ENCODE measurements at regions not wholly inside any gene's neighbourhood (a gene's known extent, or its start where the extent isn't known, plus 50 kb on each side); places are given as distances from the start of the nearest gene placed in this dataset.

- H3K4me1 ChIP-seq (ENCODE audit: control insufficient read depth, insufficient read depth, low read length), result no peaks in the 10 kb centered on the region
- no peaks in the 10 kb centered on the region for H3K9me3 ChIP-seq (ENCODE audit: control insufficient read depth, insufficient read depth, low read length)
- no peak overlapping the region for H3K9ac ChIP-seq (ENCODE audit: low read depth, low read length)
- no peak overlapping the region for H3K4me3 ChIP-seq (ENCODE audit: low read depth, low read length)
- no peaks in the 10 kb centered on the region for H3K27me3 ChIP-seq (ENCODE audit: control insufficient read depth, insufficient read depth, low read length)
- H3K36me3 ChIP-seq (ENCODE audit: control insufficient read depth, insufficient read depth, low read length), result no peaks in the 10 kb centered on the region
These were observed 283.2 kb downstream of the ARL4A start for GRCh38 chr7:12970626-12971025.

- Histone ChIP-seq H3K9ac (ENCODE audit: low read depth, low read length) (no peak overlapping the region), H3K4me1 (ENCODE audit: control insufficient read depth, insufficient read depth, low read length) (no peaks in the 10 kb centered on the region), H3K36me3 (ENCODE audit: control insufficient read depth, insufficient read depth, low read length) (no peaks in the 10 kb centered on the region), H3K9me3 (ENCODE audit: control insufficient read depth, insufficient read depth, low read length) (no peaks in the 10 kb centered on the region), H3K4me3 (ENCODE audit: low read depth, low read length) (no peak overlapping the region), H3K27me3 (ENCODE audit: control insufficient read depth, insufficient read depth, low read length) (no peaks in the 10 kb centered on the region)
These were observed 287.2 kb downstream of the ARL4A start for GRCh38 chr7:12974451-12975166.

- H3K9me3 ChIP-seq (ENCODE audit: control insufficient read depth, insufficient read depth, low read length), result no peaks in the 10 kb centered on the region
- no peak overlapping the region for H3K4me3 ChIP-seq (ENCODE audit: low read depth, low read length)
- H3K9ac ChIP-seq (ENCODE audit: low read depth, low read length), result no peak overlapping the region
- no peaks in the 10 kb centered on the region for H3K4me1 ChIP-seq (ENCODE audit: control insufficient read depth, insufficient read depth, low read length)
- no peaks in the 10 kb centered on the region for H3K27me3 ChIP-seq (ENCODE audit: control insufficient read depth, insufficient read depth, low read length)
- H3K36me3 ChIP-seq (ENCODE audit: control insufficient read depth, insufficient read depth, low read length), result no peaks in the 10 kb centered on the region
These were observed 288.0 kb downstream of the ARL4A start for GRCh38 chr7:12975412-12975811.

GRCh38 chr7:12979181-12979580 lies 291.7 kb downstream of the ARL4A start:
- no peak overlapping the region for H3K4me3 ChIP-seq (ENCODE audit: low read depth, low read length)
- no peaks in the 10 kb centered on the region for H3K27me3 ChIP-seq (ENCODE audit: control insufficient read depth, insufficient read depth, low read length)
- no peak overlapping the region for H3K9ac ChIP-seq (ENCODE audit: low read depth, low read length)
- no peaks in the 10 kb centered on the region for H3K4me1 ChIP-seq (ENCODE audit: control insufficient read depth, insufficient read depth, low read length)
- H3K9me3 ChIP-seq (ENCODE audit: control insufficient read depth, insufficient read depth, low read length), result no peaks in the 10 kb centered on the region
- H3K36me3 ChIP-seq (ENCODE audit: control insufficient read depth, insufficient read depth, low read length), result no peaks in the 10 kb centered on the region

GRCh38 chr7:12982178-12982577 lies 294.7 kb downstream of the ARL4A start:
- Histone ChIP-seq H3K36me3 (ENCODE audit: control insufficient read depth, insufficient read depth, low read length) (no peaks in the 10 kb centered on the region), H3K9ac (ENCODE audit: low read depth, low read length) (no peak overlapping the region), H3K27me3 (ENCODE audit: control insufficient read depth, insufficient read depth, low read length) (no peaks in the 10 kb centered on the region), H3K4me3 (ENCODE audit: low read depth, low read length) (no peak overlapping the region), H3K9me3 (ENCODE audit: control insufficient read depth, insufficient read depth, low read length) (no peaks in the 10 kb centered on the region), H3K4me1 (ENCODE audit: control insufficient read depth, insufficient read depth, low read length) (peaks cover 4% of the 10 kb centered on the region)

- Histone ChIP-seq H3K36me3 (ENCODE audit: control insufficient read depth, insufficient read depth, low read length) (no peaks in the 10 kb centered on the region), H3K4me1 (ENCODE audit: control insufficient read depth, insufficient read depth, low read length) (peaks cover 4% of the 10 kb centered on the region), H3K27me3 (ENCODE audit: control insufficient read depth, insufficient read depth, low read length) (no peaks in the 10 kb centered on the region), H3K4me3 (ENCODE audit: low read depth, low read length) (no peak overlapping the region), H3K9me3 (ENCODE audit: control insufficient read depth, insufficient read depth, low read length) (no peaks in the 10 kb centered on the region), H3K9ac (ENCODE audit: low read depth, low read length) (no peak overlapping the region)
These were observed 296.7 kb downstream of the ARL4A start for GRCh38 chr7:12984117-12984516.

- H3K4me1 ChIP-seq (ENCODE audit: control insufficient read depth, insufficient read depth, low read length), result peaks cover 4% of the 10 kb centered on the region
- H3K4me3 ChIP-seq (ENCODE audit: low read depth, low read length), result no peak overlapping the region
- no peaks in the 10 kb centered on the region for H3K9me3 ChIP-seq (ENCODE audit: control insufficient read depth, insufficient read depth, low read length)
- H3K36me3 ChIP-seq (ENCODE audit: control insufficient read depth, insufficient read depth, low read length), result no peaks in the 10 kb centered on the region
- no peaks in the 10 kb centered on the region for H3K27me3 ChIP-seq (ENCODE audit: control insufficient read depth, insufficient read depth, low read length)
- H3K9ac ChIP-seq (ENCODE audit: low read depth, low read length), result no peak overlapping the region
These were observed 297.8 kb downstream of the ARL4A start for GRCh38 chr7:12985228-12985627.

- Histone ChIP-seq H3K27me3 (ENCODE audit: control insufficient read depth, insufficient read depth, low read length) (no peaks in the 10 kb centered on the region), H3K9ac (ENCODE audit: low read depth, low read length) (no peak overlapping the region), H3K36me3 (ENCODE audit: control insufficient read depth, insufficient read depth, low read length) (no peaks in the 10 kb centered on the region), H3K4me3 (ENCODE audit: low read depth, low read length) (no peak overlapping the region), H3K4me1 (ENCODE audit: control insufficient read depth, insufficient read depth, low read length) (peaks cover 4% of the 10 kb centered on the region), H3K9me3 (ENCODE audit: control insufficient read depth, insufficient read depth, low read length) (no peaks in the 10 kb centered on the region)
These were observed 298.3 kb downstream of the ARL4A start for GRCh38 chr7:12985752-12986151.

GRCh38 chr7:12987238-12987637 lies 299.8 kb downstream of the ARL4A start:
- H3K4me3 ChIP-seq (ENCODE audit: low read depth, low read length), result no peak overlapping the region
- peaks cover 4% of the 10 kb centered on the region for H3K4me1 ChIP-seq (ENCODE audit: control insufficient read depth, insufficient read depth, low read length)
- no peaks in the 10 kb centered on the region for H3K27me3 ChIP-seq (ENCODE audit: control insufficient read depth, insufficient read depth, low read length)
- no peaks in the 10 kb centered on the region for H3K9me3 ChIP-seq (ENCODE audit: control insufficient read depth, insufficient read depth, low read length)
- no peaks in the 10 kb centered on the region for H3K36me3 ChIP-seq (ENCODE audit: control insufficient read depth, insufficient read depth, low read length)
- H3K9ac ChIP-seq (ENCODE audit: low read depth, low read length), result no peak overlapping the region

- no peaks in the 10 kb centered on the region for H3K27me3 ChIP-seq (ENCODE audit: control insufficient read depth, insufficient read depth, low read length)
- H3K9ac ChIP-seq (ENCODE audit: low read depth, low read length), result no peak overlapping the region
- H3K36me3 ChIP-seq (ENCODE audit: control insufficient read depth, insufficient read depth, low read length), result no peaks in the 10 kb centered on the region
- peaks cover under 1% of the 10 kb centered on the region for H3K4me1 ChIP-seq (ENCODE audit: control insufficient read depth, insufficient read depth, low read length)
- H3K9me3 ChIP-seq (ENCODE audit: control insufficient read depth, insufficient read depth, low read length), result no peaks in the 10 kb centered on the region
- H3K4me3 ChIP-seq (ENCODE audit: low read depth, low read length), result no peak overlapping the region
These were observed 303.0 kb downstream of the ARL4A start for GRCh38 chr7:12990440-12990839.

- H3K4me1 ChIP-seq (ENCODE audit: control insufficient read depth, insufficient read depth, low read length), result no peaks in the 10 kb centered on the region
- H3K27me3 ChIP-seq (ENCODE audit: control insufficient read depth, insufficient read depth, low read length), result no peaks in the 10 kb centered on the region
- no peaks in the 10 kb centered on the region for H3K9me3 ChIP-seq (ENCODE audit: control insufficient read depth, insufficient read depth, low read length)
- no peaks in the 10 kb centered on the region for H3K36me3 ChIP-seq (ENCODE audit: control insufficient read depth, insufficient read depth, low read length)
- H3K4me3 ChIP-seq (ENCODE audit: low read depth, low read length), result no peak overlapping the region
- no peak overlapping the region for H3K9ac ChIP-seq (ENCODE audit: low read depth, low read length)
These were observed 305.6 kb downstream of the ARL4A start for GRCh38 chr7:12993025-12993424.

- Histone ChIP-seq H3K9ac (ENCODE audit: low read depth, low read length) (no peak overlapping the region), H3K4me3 (ENCODE audit: low read depth, low read length) (no peak overlapping the region), H3K27me3 (ENCODE audit: control insufficient read depth, insufficient read depth, low read length) (no peaks in the 10 kb centered on the region), H3K36me3 (ENCODE audit: control insufficient read depth, insufficient read depth, low read length) (no peaks in the 10 kb centered on the region), H3K9me3 (ENCODE audit: control insufficient read depth, insufficient read depth, low read length) (no peaks in the 10 kb centered on the region), H3K4me1 (ENCODE audit: control insufficient read depth, insufficient read depth, low read length) (no peaks in the 10 kb centered on the region)
These were observed 308.6 kb downstream of the ARL4A start for GRCh38 chr7:12995912-12996469.

Data from iPS-15b (cell line).